Body of pancreas (tissue), 4 donors: ENCODE measurements at regions not wholly inside any gene's neighbourhood (a gene's known extent, or its start where the extent isn't known, plus 50 kb on each side); places are given as distances from the start of the nearest gene placed in this dataset.
"Not testable (repeated sequence)": the region's sequence is repeated elsewhere in the genome, so short reads cannot be mapped to it uniquely, and the experiment has no call there.

ENCODE experiments used
- POLR2A ChIP-seq, 3 donors: fragments of 450-650 bp; IDR thresholded peaks; one replicate each; pipeline ENCODE4 v1.6.1; 2016; ENCODE audit warnings: antibody characterized with exemption in 3 of 3, mild to moderate bottlenecking in 2 of 3
- TF ChIP-seq, protein P1 (sequence below), 7 experiments: fragments of 450-650 bp in 4 of 7; fragments of 200-600 bp in 3 of 7; sonication (generic) in 3 of 7; IDR thresholded peaks; one replicate each; pipeline ENCODE4 v1.5.1; 2016 to 2019; ENCODE audit warnings: antibody characterized with exemption in 7 of 7

DNA sequence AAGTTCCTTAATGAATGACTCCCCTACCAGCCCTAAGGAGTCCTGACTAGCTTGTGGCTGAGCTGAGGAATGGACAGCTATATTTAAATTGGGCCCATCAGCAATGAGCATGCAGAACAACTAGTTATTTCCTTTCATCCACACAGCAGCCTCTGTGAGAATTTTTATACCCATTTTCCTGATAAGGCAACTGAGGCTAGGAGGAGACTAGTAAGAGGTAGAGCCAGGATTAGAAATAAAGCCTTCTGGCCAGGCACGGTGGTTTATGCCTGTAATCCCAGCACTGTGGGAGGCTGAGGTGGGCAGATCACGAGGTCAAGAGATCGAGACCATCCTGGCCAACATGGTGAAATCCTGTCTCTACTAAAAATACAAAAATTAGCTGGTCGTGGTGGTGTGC is 55.9 kb upstream of the CYRIA start:
- TF ChIP-seq, protein P1, sequence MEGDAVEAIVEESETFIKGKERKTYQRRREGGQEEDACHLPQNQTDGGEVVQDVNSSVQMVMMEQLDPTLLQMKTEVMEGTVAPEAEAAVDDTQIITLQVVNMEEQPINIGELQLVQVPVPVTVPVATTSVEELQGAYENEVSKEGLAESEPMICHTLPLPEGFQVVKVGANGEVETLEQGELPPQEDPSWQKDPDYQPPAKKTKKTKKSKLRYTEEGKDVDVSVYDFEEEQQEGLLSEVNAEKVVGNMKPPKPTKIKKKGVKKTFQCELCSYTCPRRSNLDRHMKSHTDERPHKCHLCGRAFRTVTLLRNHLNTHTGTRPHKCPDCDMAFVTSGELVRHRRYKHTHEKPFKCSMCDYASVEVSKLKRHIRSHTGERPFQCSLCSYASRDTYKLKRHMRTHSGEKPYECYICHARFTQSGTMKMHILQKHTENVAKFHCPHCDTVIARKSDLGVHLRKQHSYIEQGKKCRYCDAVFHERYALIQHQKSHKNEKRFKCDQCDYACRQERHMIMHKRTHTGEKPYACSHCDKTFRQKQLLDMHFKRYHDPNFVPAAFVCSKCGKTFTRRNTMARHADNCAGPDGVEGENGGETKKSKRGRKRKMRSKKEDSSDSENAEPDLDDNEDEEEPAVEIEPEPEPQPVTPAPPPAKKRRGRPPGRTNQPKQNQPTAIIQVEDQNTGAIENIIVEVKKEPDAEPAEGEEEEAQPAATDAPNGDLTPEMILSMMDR (IDR thresholded peaks at IDR 0.05) = not testable (repeated sequence)
- not testable (repeated sequence) for TF ChIP-seq POLR2A (IDR thresholded peaks at IDR 0.05)
